WTC11 (cell line): ENCODE measurements at regions not wholly inside any gene's neighbourhood (a gene's known extent, or its start where the extent isn't known, plus 50 kb on each side); places are given as distances from the start of the nearest gene placed in this dataset.

ENCODE experiments used
- CTCF ChIP-seq: fragments of 200-600 bp; IDR thresholded peaks from 2 replicates; pipeline ENCODE4 v1.8.0; 2022; ENCODE audit warnings: antibody characterized with exemption
- E2F4 ChIP-seq: sonication (generic); formaldehyde crosslinking; IDR thresholded peaks from 2 replicates; pipeline ENCODE4 v1.8.1; 2022; ENCODE audit warnings: low read depth, mild to moderate bottlenecking, moderate library complexity, missing genetic modification reagents, borderline replicate concordance
- MYBL2 ChIP-seq: sonication (generic); formaldehyde crosslinking; IDR thresholded peaks from 2 replicates; pipeline ENCODE4 v1.8.1; 2023; ENCODE audit warnings: mild to moderate bottlenecking, moderate library complexity, missing genetic modification reagents
- NFYB ChIP-seq: sonication (generic); formaldehyde crosslinking; conservative IDR thresholded peaks from 2 replicates; pipeline ENCODE4 v1.8.0; 2022; ENCODE audit warnings: low read depth, missing genetic modification reagents
- NR1H2 ChIP-seq: sonication (generic); formaldehyde crosslinking; IDR thresholded peaks from 2 replicates; pipeline ENCODE4 v1.9.0; 2021; ENCODE audit warnings: mild to moderate bottlenecking, moderate library complexity, missing genetic modification reagents
- NR2C2 ChIP-seq: sonication (generic); formaldehyde crosslinking; IDR thresholded peaks from 2 replicates; pipeline ENCODE4 v1.8.0; 2022; ENCODE audit warnings: mild to moderate bottlenecking, missing genetic modification reagents
- SP1 ChIP-seq: sonication (generic); formaldehyde crosslinking; conservative IDR thresholded peaks from 2 replicates; pipeline ENCODE4 v1.8.1; 2022; ENCODE audit warnings: missing genetic modification reagents
- ZBTB21 ChIP-seq: sonication (generic); formaldehyde crosslinking; IDR thresholded peaks from 2 replicates; pipeline ENCODE4 v1.8.1; 2023; ENCODE audit warnings: mild to moderate bottlenecking, missing genetic modification reagents, borderline replicate concordance
- ZNF263 ChIP-seq: sonication (generic); formaldehyde crosslinking; IDR thresholded peaks from 2 replicates; pipeline ENCODE4 v1.8.1; 2022; ENCODE audit warnings: low read depth, mild to moderate bottlenecking, moderate library complexity, missing genetic modification reagents
- ZNF396 ChIP-seq: fragments of 250-450 bp; sonication (Bioruptor Pico); IDR thresholded peaks from 2 replicates; pipeline ENCODE4 v1.8.0; 2021; ENCODE audit warnings: mild to moderate bottlenecking, moderate library complexity, borderline replicate concordance
- ZNF671 ChIP-seq: fragments of 250-450 bp; sonication (Bioruptor Pico); IDR thresholded peaks from 2 replicates; pipeline ENCODE4 v1.8.0; 2021; ENCODE audit warnings: mild to moderate bottlenecking
- TF ChIP-seq, protein P1 (sequence below): sonication (generic); formaldehyde crosslinking; IDR thresholded peaks from 2 replicates; pipeline ENCODE4 v1.8.0; 2022; ENCODE audit warnings: mild to moderate bottlenecking, missing genetic modification reagents
- TF ChIP-seq, protein P2 (sequence below): fragments of 250-450 bp; sonication (Bioruptor Pico); IDR thresholded peaks from 2 replicates; pipeline ENCODE4 v1.9.0; 2021; ENCODE audit warnings: mild to moderate bottlenecking, borderline replicate concordance
- TF ChIP-seq, protein P3 (sequence below): sonication (generic); formaldehyde crosslinking; IDR thresholded peaks from 2 replicates; pipeline ENCODE4 v1.8.1; 2023; ENCODE audit warnings: mild to moderate bottlenecking, missing genetic modification reagents

DNA sequence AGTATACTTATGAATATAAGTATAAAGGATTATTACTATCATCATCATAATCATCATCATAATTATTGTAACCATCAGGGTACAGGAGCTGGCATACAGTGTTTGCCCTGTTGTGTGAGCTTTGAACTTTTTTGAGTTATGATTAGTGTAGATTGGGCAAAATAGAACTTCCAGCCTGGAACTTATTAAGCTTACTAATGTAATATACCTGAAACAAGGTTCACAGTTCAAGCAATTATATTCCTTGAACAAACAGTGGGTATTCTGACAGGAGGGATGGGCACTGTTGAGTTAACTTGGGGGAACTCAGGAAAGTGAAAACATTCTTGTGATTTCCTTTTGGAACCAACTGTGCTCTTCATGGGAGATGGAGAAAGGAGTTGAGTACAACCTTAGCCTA is 680.0 kb downstream of the DOK5 start:
- TF ChIP-seq CTCF (no peak), MYBL2 (CRISPR knock-in tag) (no peak), NFYB (CRISPR knock-in tag) (no peak), ZNF263 (no peak), ZNF671 (CRISPR knock-in tag) (no peak), NR1H2 (CRISPR knock-in tag) (no peak), NR2C2 (no peak), ZBTB21 (CRISPR knock-in tag) (no peak), E2F4 (CRISPR knock-in tag) (no peak), SP1 (CRISPR knock-in tag) (no peak), ZNF396 (CRISPR knock-in tag) (no peak)
- TF ChIP-seq, protein P1, sequence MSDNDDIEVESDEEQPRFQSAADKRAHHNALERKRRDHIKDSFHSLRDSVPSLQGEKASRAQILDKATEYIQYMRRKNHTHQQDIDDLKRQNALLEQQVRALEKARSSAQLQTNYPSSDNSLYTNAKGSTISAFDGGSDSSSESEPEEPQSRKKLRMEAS (CRISPR knock-in tag), result no peak
- TF ChIP-seq, protein P2, sequence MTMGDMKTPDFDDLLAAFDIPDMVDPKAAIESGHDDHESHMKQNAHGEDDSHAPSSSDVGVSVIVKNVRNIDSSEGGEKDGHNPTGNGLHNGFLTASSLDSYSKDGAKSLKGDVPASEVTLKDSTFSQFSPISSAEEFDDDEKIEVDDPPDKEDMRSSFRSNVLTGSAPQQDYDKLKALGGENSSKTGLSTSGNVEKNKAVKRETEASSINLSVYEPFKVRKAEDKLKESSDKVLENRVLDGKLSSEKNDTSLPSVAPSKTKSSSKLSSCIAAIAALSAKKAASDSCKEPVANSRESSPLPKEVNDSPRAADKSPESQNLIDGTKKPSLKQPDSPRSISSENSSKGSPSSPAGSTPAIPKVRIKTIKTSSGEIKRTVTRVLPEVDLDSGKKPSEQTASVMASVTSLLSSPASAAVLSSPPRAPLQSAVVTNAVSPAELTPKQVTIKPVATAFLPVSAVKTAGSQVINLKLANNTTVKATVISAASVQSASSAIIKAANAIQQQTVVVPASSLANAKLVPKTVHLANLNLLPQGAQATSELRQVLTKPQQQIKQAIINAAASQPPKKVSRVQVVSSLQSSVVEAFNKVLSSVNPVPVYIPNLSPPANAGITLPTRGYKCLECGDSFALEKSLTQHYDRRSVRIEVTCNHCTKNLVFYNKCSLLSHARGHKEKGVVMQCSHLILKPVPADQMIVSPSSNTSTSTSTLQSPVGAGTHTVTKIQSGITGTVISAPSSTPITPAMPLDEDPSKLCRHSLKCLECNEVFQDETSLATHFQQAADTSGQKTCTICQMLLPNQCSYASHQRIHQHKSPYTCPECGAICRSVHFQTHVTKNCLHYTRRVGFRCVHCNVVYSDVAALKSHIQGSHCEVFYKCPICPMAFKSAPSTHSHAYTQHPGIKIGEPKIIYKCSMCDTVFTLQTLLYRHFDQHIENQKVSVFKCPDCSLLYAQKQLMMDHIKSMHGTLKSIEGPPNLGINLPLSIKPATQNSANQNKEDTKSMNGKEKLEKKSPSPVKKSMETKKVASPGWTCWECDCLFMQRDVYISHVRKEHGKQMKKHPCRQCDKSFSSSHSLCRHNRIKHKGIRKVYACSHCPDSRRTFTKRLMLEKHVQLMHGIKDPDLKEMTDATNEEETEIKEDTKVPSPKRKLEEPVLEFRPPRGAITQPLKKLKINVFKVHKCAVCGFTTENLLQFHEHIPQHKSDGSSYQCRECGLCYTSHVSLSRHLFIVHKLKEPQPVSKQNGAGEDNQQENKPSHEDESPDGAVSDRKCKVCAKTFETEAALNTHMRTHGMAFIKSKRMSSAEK (CRISPR knock-in tag), result no peak
- TF ChIP-seq, protein P3, sequence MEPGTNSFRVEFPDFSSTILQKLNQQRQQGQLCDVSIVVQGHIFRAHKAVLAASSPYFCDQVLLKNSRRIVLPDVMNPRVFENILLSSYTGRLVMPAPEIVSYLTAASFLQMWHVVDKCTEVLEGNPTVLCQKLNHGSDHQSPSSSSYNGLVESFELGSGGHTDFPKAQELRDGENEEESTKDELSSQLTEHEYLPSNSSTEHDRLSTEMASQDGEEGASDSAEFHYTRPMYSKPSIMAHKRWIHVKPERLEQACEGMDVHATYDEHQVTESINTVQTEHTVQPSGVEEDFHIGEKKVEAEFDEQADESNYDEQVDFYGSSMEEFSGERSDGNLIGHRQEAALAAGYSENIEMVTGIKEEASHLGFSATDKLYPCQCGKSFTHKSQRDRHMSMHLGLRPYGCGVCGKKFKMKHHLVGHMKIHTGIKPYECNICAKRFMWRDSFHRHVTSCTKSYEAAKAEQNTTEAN (CRISPR knock-in tag), result no peak
